HepG2 (cell line): ENCODE measurements at regions not wholly inside any gene's neighbourhood (a gene's known extent, or its start where the extent isn't known, plus 50 kb on each side); places are given as distances from the start of the nearest gene placed in this dataset.

Experiments
- ATAC-seq: fragments of 200-7000 bp; cut with Tn5 transposase; 3 replicates; pipeline ENCODE4 v1.9.1; 2020; ENCODE audit warnings: mild to moderate bottlenecking, moderate library complexity
- BruUV-seq: library from RNA; stranded (reverse); fragments of 400-500 nt; replicated peaks from 2 replicates; lab custom pipeline; 2021; lab: Mats Ljungman, UMichigan
- CTCF ChIA-PET: fragments of 300-600 bp; formaldehyde crosslinking; extraction: SDS; loops from one replicate; lab custom pipeline; 2021; ENCODE audit warnings: low total read pairs, inconsistent platforms, low intra/inter-chr PET ratio; lab: Yijun Ruan, JAX
- POLR2A ChIA-PET: fragments of 350-600 bp; sonication (Branson Sonifier 250); formaldehyde crosslinking; loops from one replicate; lab custom pipeline; 2020; ENCODE audit warnings: antibody characterized with exemption, inconsistent platforms; lab: Yijun Ruan, JAX
- DNase-seq: peaks from one replicate; pipeline ENCODE4 v3.0.0-alpha.2; 2015; ENCODE audit warnings: low spot score
- FAIRE-seq: peaks from 3 replicates; lab custom pipeline; 2011; peaks lifted over from hg19 to GRCh38; lab: Jason Lieb, UNC
- H2AFZ ChIP-seq: one replicate; pipeline ENCODE4 v1.6.1; 2011; ENCODE audit warnings: low read length, inconsistent platforms
- H3K27ac ChIP-seq: fragments of 300-600 bp; 3 replicates; pipeline ENCODE4 v1.8.0; 2011; ENCODE audit warnings: mixed run types, mild to moderate bottlenecking, mixed read lengths, low read length, inconsistent platforms; ENCODE audit not compliant: insufficient read depth; ENCODE audit errors: extremely low read length
- H3K27me3 ChIP-seq, 2 experiments: fragments of 200-600 bp in 1 of 2; 2 replicates in 1 of 2; 3 replicates in 1 of 2; pipeline versions ENCODE4 v1.6.0 to v1.8.0; 2011; ENCODE audit warnings: low read length in 2 of 2, mild to moderate bottlenecking in 2 of 2, moderate library complexity in 2 of 2, inconsistent platforms in 1 of 2; ENCODE audit not compliant: insufficient read depth in 2 of 2, control insufficient read depth in 1 of 2
- H3K36me3 ChIP-seq, 2 experiments: fragments of 200-600 bp in 1 of 2; replicated peaks in 1 of 2; 2 replicates in 1 of 2; 3 replicates in 1 of 2; pipeline versions ENCODE4 v1.5.1 to v1.8.0; 2011; ENCODE audit warnings: low read length in 2 of 2, inconsistent platforms in 1 of 2; ENCODE audit not compliant: insufficient read depth in 2 of 2, control insufficient read depth in 1 of 2
- H3K4me1 ChIP-seq: 2 replicates; pipeline ENCODE4 v1.5.1; 2012; ENCODE audit warnings: low read length, inconsistent platforms; ENCODE audit not compliant: insufficient read depth
- H3K4me2 ChIP-seq: 2 replicates; pipeline ENCODE4 v1.6.0; 2011; ENCODE audit warnings: low read depth, low read length, inconsistent platforms
- H3K4me3 ChIP-seq, 3 experiments: fragments of 200-600 bp in 1 of 3; sonication (generic), shearing (Covaris generic) in 1 of 3; replicated peaks in 1 of 3; 2 replicates each; pipeline ENCODE4 v1.5.1; 2011 to 2016; ENCODE audit warnings: low read length in 3 of 3, inconsistent platforms in 2 of 3, low read depth in 2 of 3, mild to moderate bottlenecking in 2 of 3, control low read depth in 1 of 3, mixed read lengths in 1 of 3; ENCODE audit not compliant: insufficient read depth in 1 of 3
- H3K79me2 ChIP-seq: one replicate; pipeline ENCODE4 v1.6.1; 2011; ENCODE audit warnings: low read length, inconsistent platforms; ENCODE audit not compliant: insufficient read depth
- H3K9ac ChIP-seq: 2 replicates; pipeline ENCODE4 v1.6.0; 2011; ENCODE audit warnings: mild to moderate bottlenecking, low read depth, low read length, inconsistent platforms; ENCODE audit not compliant: insufficient read depth
- H3K9me3 ChIP-seq: 2 replicates; pipeline ENCODE4 v1.5.1; 2012; ENCODE audit warnings: mild to moderate bottlenecking, low read length
- H4K20me1 ChIP-seq: 2 replicates; pipeline ENCODE4 v1.6.0; 2011; ENCODE audit warnings: inconsistent platforms, mild to moderate bottlenecking, low read length, moderate library complexity; ENCODE audit not compliant: insufficient read depth
- AGO1 ChIP-seq: fragments of 200-400 bp; formaldehyde crosslinking; IDR thresholded peaks from 2 replicates; pipeline ENCODE4 v1.6.1; 2017; ENCODE audit warnings: mild to moderate bottlenecking, low read depth, low read length, moderate library complexity; ENCODE audit not compliant: poor library complexity, severe bottlenecking
- EHMT2 ChIP-seq: fragments of 200-600 bp; sonication (generic); IDR thresholded peaks from 2 replicates; pipeline ENCODE4 v1.7.0; 2017; ENCODE audit warnings: antibody characterized with exemption, low read depth, low read length, borderline replicate concordance
- ETV6 ChIP-seq: sonication (generic); formaldehyde crosslinking; conservative IDR thresholded peaks from 2 replicates; pipeline ENCODE4 v1.4.0; 2020; ENCODE audit warnings: missing genetic modification reagents
- IKZF5 ChIP-seq: IDR thresholded peaks from 2 replicates; pipeline ENCODE4 v1.6.1; 2018; ENCODE audit warnings: missing genetic modification reagents, mild to moderate bottlenecking, missing compliant biosample characterization
- KLF9 ChIP-seq: IDR thresholded peaks from 2 replicates; pipeline ENCODE4 v1.6.1; 2016; ENCODE audit warnings: low read depth
- NFYB ChIP-seq: sonication (generic); formaldehyde crosslinking; IDR thresholded peaks from 2 replicates; pipeline ENCODE4 v1.4.0; 2020; ENCODE audit warnings: missing genetic modification reagents
- POLR2AphosphoS2 ChIP-seq: IDR thresholded peaks from 2 replicates; pipeline ENCODE4 v1.6.1; 2011; ENCODE audit warnings: low read depth, low read length, improper control_type of control experiment
- SALL2 ChIP-seq: sonication (generic); formaldehyde crosslinking; IDR thresholded peaks from 2 replicates; pipeline ENCODE4 v1.8.1; 2023; ENCODE audit warnings: mild to moderate bottlenecking, missing genetic modification reagents, inconsistent platforms
- ZNF251 ChIP-seq: sonication (generic); formaldehyde crosslinking; IDR thresholded peaks from 2 replicates; pipeline ENCODE4 v1.9.0; 2021; ENCODE audit warnings: mild to moderate bottlenecking, missing genetic modification reagents
- ZNF275 ChIP-seq: sonication (generic); formaldehyde crosslinking; IDR thresholded peaks from 2 replicates; pipeline ENCODE4 v1.8.0; 2022; ENCODE audit warnings: missing genetic modification reagents, mild to moderate bottlenecking, inconsistent platforms, borderline replicate concordance
- ZNF367 ChIP-seq: sonication (generic); formaldehyde crosslinking; IDR thresholded peaks from 2 replicates; pipeline ENCODE4 v1.4.0; 2020; ENCODE audit warnings: missing genetic modification reagents, borderline replicate concordance
- ZNF644 ChIP-seq: IDR thresholded peaks from 2 replicates; pipeline ENCODE4 v1.6.1; 2016; ENCODE audit warnings: low read depth
- WGBS: methylation state at CpG from one replicate; pipeline ENCODE4 v1.1.6; 2017; ENCODE audit warnings: low lambda C conversion rate; 5-methylcytosine and 5-hydroxymethylcytosine counted together
- in situ Hi-C: cut with HindIII; loops from 2 replicates; pipeline ENCODE4 v1.10.0; 2017; ENCODE audit warnings: low pct_unique_long_range_greater_than_20kb; ENCODE audit not compliant: extremely low pct_ligation_motif_present
- intact Hi-C: fragments of 100-400 bp; cut with micrococcal nuclease; formaldehyde crosslinking; loops from one replicate; pipeline ENCODE4 v1.10.0; 2022; ENCODE audit not compliant: unreplicated experiment

- no peak for FAIRE-seq
- no peak overlapping the region for H2AFZ ChIP-seq
These were observed 82.9 kb upstream of the SCAF8 start for GRCh38 chr6:154650351-154650750.

More at GRCh38 chr6:154650351-154650750, 82.9 kb upstream of the SCAF8 start:
- 13% methylated on average over 2 of the region's 2 CpGs for WGBS
- Histone ChIP-seq H3K4me1 (no peaks in the 10 kb centered on the region), H3K27me3 (0 out of 5 replicates have a peak, but pooled peaks cover 0 to 3% of the 10 kb centered on the region in 2 experiments), H3K4me2 (no peak overlapping the region), H3K79me2 (no peaks in the 10 kb centered on the region), H3K9me3 (no peaks in the 10 kb centered on the region), H4K20me1 (no peaks in the 10 kb centered on the region), H3K27ac (no peak overlapping the region), H3K4me3 (no peak overlapping the region), H3K9ac (no peak overlapping the region), H3K36me3 (no peaks in the 10 kb centered on the region)
- intact Hi-C loops (no loop called here), in situ Hi-C loops (loop anchor here (25.0 kb wide), 1 partner anchor 488 kb away; no protein-coding TSS in a partner anchor)
- no peak for TF ChIP-seq EHMT2
- TF ChIP-seq NFYB (CRISPR knock-in tag): no peak
- no peak for TF ChIP-seq ZNF644 (CRISPR knock-in tag)
- TF ChIP-seq ZNF275 (CRISPR knock-in tag): no peak
- TF ChIP-seq ZNF367: no peak
- no peak for TF ChIP-seq POLR2AphosphoS2
- no peak for TF ChIP-seq SALL2 (CRISPR knock-in tag)
- TF ChIP-seq KLF9: no peak
- TF ChIP-seq IKZF5 (CRISPR knock-in tag): no peak
- TF ChIP-seq AGO1: no peak
- TF ChIP-seq ZNF251 (CRISPR knock-in tag): no peak
- TF ChIP-seq ETV6 (CRISPR knock-in tag): no peak
- DNase-seq (no peak), ATAC-seq (no peak)
- BruUV-seq: no TSS peak
- POLR2A ChIA-PET: no interaction called here
- CTCF ChIA-PET: no interaction called here
